ENCODE measurements at regions not wholly inside any gene's neighbourhood (a gene's known extent, or its start where the extent isn't known, plus 50 kb on each side); places are given as distances from the start of the nearest gene placed in this dataset.

- peak; percentile 88 for TF ChIP-seq CTCF (IDR thresholded peaks at IDR 0.05)
- DNase-seq = peak; percentile 74
- no peaks in the 10 kb centered on the region for H3K36me3 Mint-ChIP-seq (ENCODE audit: low read depth)
- no peaks in the 10 kb centered on the region; the same call in 1 of the 2 replicates for H3K9me3 Mint-ChIP-seq
- no peak overlapping the region for H3K27ac Mint-ChIP-seq
- no peak overlapping the region for H3K4me3 Mint-ChIP-seq
- H3K4me1 Mint-ChIP-seq (ENCODE audit: low read depth) = peaks cover 12% of the 10 kb centered on the region
- peaks cover 6% of the 10 kb centered on the region for H3K27me3 Mint-ChIP-seq (ENCODE audit: insufficient read depth)
Measured at GRCh38 chr3:176939022-176939817, 258.1 kb downstream of the TBL1XR1 start.

- Mint-ChIP-seq H3K4me3 (no peak overlapping the region), H3K36me3 (ENCODE audit: low read depth) (no peaks in the 10 kb centered on the region), H3K27ac (no peak overlapping the region), H3K9me3 (no peaks in the 10 kb centered on the region; the same call in 1 of the 2 replicates), H3K4me1 (ENCODE audit: low read depth) (peaks cover 12% of the 10 kb centered on the region), H3K27me3 (ENCODE audit: insufficient read depth) (peaks cover 5% of the 10 kb centered on the region; the same call in 1 of the 2 replicates)
- no peak for TF ChIP-seq CTCF (IDR thresholded peaks at IDR 0.05)
- DNase-seq = no peak
Measured at GRCh38 chr3:176937994-176938393, 259.3 kb downstream of the TBL1XR1 start.

GRCh38 chr3:176937541-176937940, 259.7 kb downstream of the TBL1XR1 start:
- Mint-ChIP-seq H3K4me1 (ENCODE audit: low read depth) (peaks cover 12% of the 10 kb centered on the region), H3K27ac (no peak overlapping the region), H3K9me3 (no peaks in the 10 kb centered on the region; the same call in 1 of the 2 replicates), H3K27me3 (ENCODE audit: insufficient read depth) (peaks cover 7% of the 10 kb centered on the region; the same call in 1 of the 2 replicates), H3K4me3 (no peak overlapping the region), H3K36me3 (ENCODE audit: low read depth) (no peaks in the 10 kb centered on the region)
- no peak for DNase-seq
- TF ChIP-seq CTCF (IDR thresholded peaks at IDR 0.05) = no peak

GRCh38 chr3:176935194-176935888, 261.9 kb downstream of the TBL1XR1 start:
- H3K4me3 Mint-ChIP-seq = no peak overlapping the region
- H3K9me3 Mint-ChIP-seq = no peaks in the 10 kb centered on the region; the same call in 1 of the 2 replicates
- no peak for DNase-seq
- peaks cover 7% of the 10 kb centered on the region; the same call in 1 of the 2 replicates for H3K27me3 Mint-ChIP-seq (ENCODE audit: insufficient read depth)
- no peaks in the 10 kb centered on the region for H3K36me3 Mint-ChIP-seq (ENCODE audit: low read depth)
- H3K27ac Mint-ChIP-seq = no peak overlapping the region
- peaks cover 12% of the 10 kb centered on the region for H3K4me1 Mint-ChIP-seq (ENCODE audit: low read depth)
- no peak for TF ChIP-seq CTCF (IDR thresholded peaks at IDR 0.05)

- no peak for TF ChIP-seq CTCF (IDR thresholded peaks at IDR 0.05)
- Mint-ChIP-seq H3K9me3 (no peaks in the 10 kb centered on the region; the same call in 1 of the 2 replicates), H3K27ac (no peak overlapping the region), H3K4me1 (ENCODE audit: low read depth) (peaks cover 12% of the 10 kb centered on the region), H3K27me3 (ENCODE audit: insufficient read depth) (peaks cover 5% of the 10 kb centered on the region; the same call in 1 of the 2 replicates), H3K4me3 (no peak overlapping the region), H3K36me3 (ENCODE audit: low read depth) (no peaks in the 10 kb centered on the region)
- DNase-seq = no peak
Measured at GRCh38 chr3:176934698-176935097, 262.6 kb downstream of the TBL1XR1 start.
